H9 (cell line): ENCODE measurements at regions not wholly inside any gene's neighbourhood (a gene's known extent, or its start where the extent isn't known, plus 50 kb on each side); places are given as distances from the start of the nearest gene placed in this dataset.

Experiments
- DNase-seq: peaks from one replicate; pipeline ENCODE4 v3.0.0-alpha.2; 2017
- H2AFZ ChIP-seq: one replicate; pipeline ENCODE4 v1.6.1; 2013; ENCODE audit warnings: mild to moderate bottlenecking, low read length, control low read depth, moderate library complexity
- H2AK5ac ChIP-seq: 2 replicates; pipeline ENCODE4 v1.6.1; 2013; ENCODE audit warnings: low read length, control low read depth, mixed read lengths; ENCODE audit not compliant: insufficient read length
- H2BK120ac ChIP-seq: one replicate; pipeline ENCODE4 v1.6.1; 2013; ENCODE audit warnings: low read depth, mild to moderate bottlenecking, low read length, control low read depth, inconsistent platforms; ENCODE audit not compliant: poor library complexity, severe bottlenecking
- H2BK12ac ChIP-seq: 2 replicates; pipeline ENCODE4 v1.6.1; 2013; ENCODE audit warnings: low read length, control low read depth, mixed read lengths, low read depth; ENCODE audit not compliant: insufficient read length
- H2BK15ac ChIP-seq: 2 replicates; pipeline ENCODE4 v1.6.1; 2013; ENCODE audit warnings: low read depth, low read length, control low read depth
- H2BK20ac ChIP-seq: one replicate; pipeline ENCODE4 v1.6.1; 2013; ENCODE audit warnings: low read depth, mild to moderate bottlenecking, low read length, control low read depth, inconsistent platforms; ENCODE audit not compliant: poor library complexity, severe bottlenecking
- H2BK5ac ChIP-seq: 2 replicates; pipeline ENCODE4 v1.6.1; 2013; ENCODE audit warnings: low read length, control low read depth, mixed read lengths; ENCODE audit not compliant: insufficient read length
- H3K14ac ChIP-seq: 2 replicates; pipeline ENCODE4 v1.6.1; 2013; ENCODE audit warnings: low read length, control low read depth; ENCODE audit not compliant: insufficient read depth
- H3K18ac ChIP-seq: 2 replicates; pipeline ENCODE4 v1.6.1; 2013; ENCODE audit warnings: low read depth, mild to moderate bottlenecking, mixed read lengths, low read length, control low read depth; ENCODE audit not compliant: insufficient read length
- H3K23ac ChIP-seq: 2 replicates; pipeline ENCODE4 v1.6.1; 2013; ENCODE audit warnings: low read length, control low read depth, mixed read lengths, low read depth; ENCODE audit not compliant: insufficient read length
- H3K23me2 ChIP-seq: 2 replicates; pipeline ENCODE4 v1.6.1; 2013; ENCODE audit warnings: low read depth, mild to moderate bottlenecking, mixed read lengths, low read length, control low read depth; ENCODE audit not compliant: insufficient read length, poor library complexity, severe bottlenecking
- H3K27ac ChIP-seq: 2 replicates; pipeline ENCODE4 v1.5.1; 2013; ENCODE audit warnings: low read length, control low read depth, mixed read lengths, low read depth; ENCODE audit not compliant: insufficient read length
- H3K27me3 ChIP-seq: 2 replicates; pipeline ENCODE4 v1.6.1; 2013; ENCODE audit warnings: low read length, control low read depth, inconsistent platforms; ENCODE audit not compliant: insufficient read depth
- H3K4ac ChIP-seq: 2 replicates; pipeline ENCODE4 v1.6.1; 2013; ENCODE audit warnings: low read depth, mild to moderate bottlenecking, control low read depth, inconsistent platforms, low read length, moderate library complexity
- H3K4me1 ChIP-seq: 2 replicates; pipeline ENCODE4 v1.6.1; 2013; ENCODE audit warnings: low read length, control low read depth, inconsistent platforms; ENCODE audit not compliant: insufficient read depth
- H3K4me2 ChIP-seq: 2 replicates; pipeline ENCODE4 v1.6.1; 2013; ENCODE audit warnings: low read length, control low read depth, mixed read lengths; ENCODE audit not compliant: insufficient read length, insufficient read depth
- H3K56ac ChIP-seq: 2 replicates; pipeline ENCODE4 v1.6.1; 2013; ENCODE audit warnings: low read depth, mild to moderate bottlenecking, mixed read lengths, low read length, control low read depth; ENCODE audit not compliant: insufficient read length
- H3K79me1 ChIP-seq: 2 replicates; pipeline ENCODE4 v1.6.1; 2013; ENCODE audit warnings: low read depth, mild to moderate bottlenecking, moderate library complexity, low read length, control low read depth, inconsistent platforms; ENCODE audit not compliant: insufficient read depth, poor library complexity, severe bottlenecking
- H3K79me2 ChIP-seq: 2 replicates; pipeline ENCODE4 v1.6.1; 2013; ENCODE audit warnings: low read length, control low read depth, inconsistent platforms; ENCODE audit not compliant: insufficient read depth
- H3K9ac ChIP-seq: 2 replicates; pipeline ENCODE4 v1.6.1; 2013; ENCODE audit warnings: low read length, control low read depth, mixed read lengths; ENCODE audit not compliant: insufficient read length; ENCODE audit errors: extremely low read depth
- H3K9me3 ChIP-seq: one replicate; pipeline ENCODE4 v1.6.1; 2013; ENCODE audit warnings: low read depth, low read length, inconsistent platforms; ENCODE audit not compliant: control insufficient read depth
- H3T11ph ChIP-seq: one replicate; pipeline ENCODE4 v1.6.1; 2013; ENCODE audit warnings: mild to moderate bottlenecking, low read length, control low read depth, inconsistent platforms
- H4K20me1 ChIP-seq: one replicate; pipeline ENCODE4 v1.6.1; 2013; ENCODE audit not compliant: control insufficient read depth, insufficient read length, insufficient read depth
- H4K5ac ChIP-seq: 2 replicates; pipeline ENCODE4 v1.6.1; 2013; ENCODE audit warnings: low read depth, mild to moderate bottlenecking, mixed read lengths, low read length, control low read depth; ENCODE audit not compliant: insufficient read length
- H4K8ac ChIP-seq: replicated peaks from 2 replicates; pipeline ENCODE4 v1.6.1; 2013; ENCODE audit warnings: low read length, control low read depth, mixed read lengths, low read depth; ENCODE audit not compliant: insufficient read length
- H4K91ac ChIP-seq: 2 replicates; pipeline ENCODE4 v1.6.1; 2013; ENCODE audit warnings: low read depth, mild to moderate bottlenecking, moderate library complexity, mixed read lengths, low read length, control low read depth; ENCODE audit not compliant: insufficient read length
- H3K27ac Mint-ChIP-seq, 3 experiments: 2 replicates in 2 of 3; 3 replicates in 1 of 3; pipeline ENCODE4 v1.8.0; 2020 to 2021; ENCODE audit warnings: mixed read lengths in 3 of 3, mild to moderate bottlenecking in 1 of 3, moderate library complexity in 1 of 3
- H3K27me3 Mint-ChIP-seq: 2 replicates; pipeline ENCODE4 v1.8.0; 2021; ENCODE audit warnings: low read depth, mild to moderate bottlenecking, moderate library complexity, mixed read lengths
- H3K36me3 Mint-ChIP-seq, 3 experiments: 2 replicates in 2 of 3; 3 replicates in 1 of 3; pipeline ENCODE4 v1.8.0; 2020 to 2021; ENCODE audit warnings: low read depth in 3 of 3, mixed read lengths in 3 of 3; ENCODE audit not compliant: insufficient read depth in 1 of 3
- H3K4me1 Mint-ChIP-seq, 2 experiments: 2 replicates each; pipeline ENCODE4 v1.8.0; 2020; ENCODE audit warnings: mixed read lengths in 2 of 2
- H3K4me3 Mint-ChIP-seq, 2 experiments: 2 replicates in 1 of 2; 3 replicates in 1 of 2; pipeline ENCODE4 v1.8.0; 2020 to 2021; ENCODE audit warnings: mild to moderate bottlenecking in 2 of 2, mixed read lengths in 2 of 2, moderate library complexity in 1 of 2
- H3K9me3 Mint-ChIP-seq, 2 experiments: 2 replicates in 1 of 2; 3 replicates in 1 of 2; pipeline ENCODE4 v1.8.0; 2020; ENCODE audit warnings: mild to moderate bottlenecking in 2 of 2, mixed read lengths in 2 of 2, moderate library complexity in 1 of 2
- WGBS: extraction: QIAGEN DNeasy Blood & Tissue Kit; methylation state at CpG from one replicate; pipeline ENCODE4 v1.1.7; 2013; ENCODE audit warnings: missing lambda C conversion rate, low lambda C conversion rate, mixed read lengths; ENCODE audit not compliant: insufficient read length; ENCODE audit errors: extremely low coverage; 5-methylcytosine and 5-hydroxymethylcytosine counted together
- TF ChIP-seq, protein P1 (sequence below): fragments of 200-600 bp; sonication (generic); conservative IDR thresholded peaks from 3 replicates; pipeline ENCODE4 v1.8.0; 2021; ENCODE audit warnings: antibody characterized with exemption, mild to moderate bottlenecking

DNA sequence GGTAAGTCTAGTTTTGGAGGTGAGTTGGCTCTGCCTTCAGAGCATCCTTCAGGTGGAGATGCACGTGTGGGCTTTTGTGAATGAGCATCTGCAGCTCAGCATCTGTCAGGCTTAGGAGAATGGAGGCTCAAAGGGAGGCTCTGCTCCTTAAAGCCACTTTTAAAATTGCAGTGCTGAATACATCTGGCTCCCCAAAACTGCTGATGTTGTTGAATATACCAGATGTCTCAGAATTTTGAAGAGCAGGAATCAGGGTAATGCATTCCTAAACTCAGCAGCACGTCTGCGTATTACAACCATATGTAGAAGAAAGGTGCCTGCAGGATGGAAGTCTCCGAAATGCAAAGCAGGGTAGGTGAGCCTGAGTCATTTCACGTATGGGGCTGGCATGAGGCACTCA, 106.5 kb upstream of the EFEMP1 start:
- DNase-seq, result no peak
- Histone ChIP-seq H3K14ac (no peak overlapping the region), H2AK5ac (no peak overlapping the region), H3K23me2 (no peaks in the 10 kb centered on the region), H3K9ac (no peak overlapping the region), H4K20me1 (no peaks in the 10 kb centered on the region), H3K27ac (no peak overlapping the region), H3K4me1 (no peaks in the 10 kb centered on the region), H2BK120ac (no peak overlapping the region), H2AFZ (no peak overlapping the region), H3K18ac (no peak overlapping the region), H3K56ac (no peak overlapping the region), H3K4me2 (no peak overlapping the region), H4K5ac (no peak overlapping the region), H4K8ac (no peak overlapping the region), H2BK15ac (no peak overlapping the region), H2BK12ac (no peak overlapping the region), H3K79me1 (no peaks in the 10 kb centered on the region), H3K27me3 (no peaks in the 10 kb centered on the region), H3K4ac (no peak overlapping the region), H2BK20ac (no peak overlapping the region), H4K91ac (no peak overlapping the region), H3K79me2 (no peaks in the 10 kb centered on the region; the same call in 1 of the 2 replicates), H3K23ac (no peak overlapping the region), H3T11ph (no peak overlapping the region), H2BK5ac (no peak overlapping the region), H3K9me3 (no peaks in the 10 kb centered on the region)
- Mint-ChIP-seq H3K4me3 (no peak overlapping the region), H3K27me3 (peaks cover 3% of the 10 kb centered on the region), H3K27ac (peak overlapping the region in 1 of 3 experiments; percentile 21; a peak in 1 of 7 replicates), H3K36me3 (no peaks in the 10 kb centered on the region), H3K4me1 (no peaks in the 10 kb centered on the region), H3K9me3 (no peaks in the 10 kb centered on the region)
- WGBS, result no CpG with 5 or more reads among the region's 5 CpGs
- TF ChIP-seq, protein P1, sequence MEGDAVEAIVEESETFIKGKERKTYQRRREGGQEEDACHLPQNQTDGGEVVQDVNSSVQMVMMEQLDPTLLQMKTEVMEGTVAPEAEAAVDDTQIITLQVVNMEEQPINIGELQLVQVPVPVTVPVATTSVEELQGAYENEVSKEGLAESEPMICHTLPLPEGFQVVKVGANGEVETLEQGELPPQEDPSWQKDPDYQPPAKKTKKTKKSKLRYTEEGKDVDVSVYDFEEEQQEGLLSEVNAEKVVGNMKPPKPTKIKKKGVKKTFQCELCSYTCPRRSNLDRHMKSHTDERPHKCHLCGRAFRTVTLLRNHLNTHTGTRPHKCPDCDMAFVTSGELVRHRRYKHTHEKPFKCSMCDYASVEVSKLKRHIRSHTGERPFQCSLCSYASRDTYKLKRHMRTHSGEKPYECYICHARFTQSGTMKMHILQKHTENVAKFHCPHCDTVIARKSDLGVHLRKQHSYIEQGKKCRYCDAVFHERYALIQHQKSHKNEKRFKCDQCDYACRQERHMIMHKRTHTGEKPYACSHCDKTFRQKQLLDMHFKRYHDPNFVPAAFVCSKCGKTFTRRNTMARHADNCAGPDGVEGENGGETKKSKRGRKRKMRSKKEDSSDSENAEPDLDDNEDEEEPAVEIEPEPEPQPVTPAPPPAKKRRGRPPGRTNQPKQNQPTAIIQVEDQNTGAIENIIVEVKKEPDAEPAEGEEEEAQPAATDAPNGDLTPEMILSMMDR, result no peak
